ENCODE measurements at regions not wholly inside any gene's neighbourhood (a gene's known extent, or its start where the extent isn't known, plus 50 kb on each side); places are given as distances from the start of the nearest gene placed in this dataset.

DNA sequence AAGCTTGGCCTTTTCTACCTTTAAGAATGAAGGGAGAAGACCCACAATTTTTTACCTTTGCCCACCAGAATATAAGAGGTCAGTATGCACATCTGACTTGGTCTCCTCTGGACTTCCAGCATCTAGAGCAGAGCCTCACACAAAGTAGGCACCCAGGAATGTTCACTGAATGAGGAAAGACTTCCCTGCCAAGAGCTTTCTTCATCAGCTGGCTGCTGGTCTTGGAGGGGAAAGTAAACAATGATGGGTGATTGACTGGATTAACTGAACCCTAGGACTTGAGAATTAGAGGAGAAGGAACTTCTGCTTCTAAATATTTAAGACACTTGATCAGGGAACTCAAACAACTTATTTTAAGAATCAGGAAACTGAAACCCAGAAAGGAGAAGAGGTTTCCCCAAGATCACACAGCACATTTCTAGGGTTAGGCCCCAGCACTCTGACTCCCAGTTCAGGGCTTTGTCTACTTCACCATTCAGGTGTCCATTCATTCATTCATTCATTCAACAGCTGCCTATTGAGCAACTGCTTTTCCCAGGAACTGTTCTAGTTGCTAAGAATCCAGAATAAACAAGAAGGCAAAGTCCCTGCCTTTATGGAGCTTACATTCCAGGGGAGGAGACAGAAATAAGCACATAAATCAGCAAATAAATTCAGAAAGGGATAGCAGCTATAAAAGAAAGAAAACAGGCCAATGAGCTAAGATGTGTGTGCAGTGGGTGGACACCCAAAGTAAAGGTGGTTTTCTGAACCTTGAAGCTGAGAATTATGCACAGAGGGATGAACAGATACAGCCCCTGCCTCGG is 216.9 kb upstream of the LRFN2 start (continued):
- TF ChIP-seq, protein P1, sequence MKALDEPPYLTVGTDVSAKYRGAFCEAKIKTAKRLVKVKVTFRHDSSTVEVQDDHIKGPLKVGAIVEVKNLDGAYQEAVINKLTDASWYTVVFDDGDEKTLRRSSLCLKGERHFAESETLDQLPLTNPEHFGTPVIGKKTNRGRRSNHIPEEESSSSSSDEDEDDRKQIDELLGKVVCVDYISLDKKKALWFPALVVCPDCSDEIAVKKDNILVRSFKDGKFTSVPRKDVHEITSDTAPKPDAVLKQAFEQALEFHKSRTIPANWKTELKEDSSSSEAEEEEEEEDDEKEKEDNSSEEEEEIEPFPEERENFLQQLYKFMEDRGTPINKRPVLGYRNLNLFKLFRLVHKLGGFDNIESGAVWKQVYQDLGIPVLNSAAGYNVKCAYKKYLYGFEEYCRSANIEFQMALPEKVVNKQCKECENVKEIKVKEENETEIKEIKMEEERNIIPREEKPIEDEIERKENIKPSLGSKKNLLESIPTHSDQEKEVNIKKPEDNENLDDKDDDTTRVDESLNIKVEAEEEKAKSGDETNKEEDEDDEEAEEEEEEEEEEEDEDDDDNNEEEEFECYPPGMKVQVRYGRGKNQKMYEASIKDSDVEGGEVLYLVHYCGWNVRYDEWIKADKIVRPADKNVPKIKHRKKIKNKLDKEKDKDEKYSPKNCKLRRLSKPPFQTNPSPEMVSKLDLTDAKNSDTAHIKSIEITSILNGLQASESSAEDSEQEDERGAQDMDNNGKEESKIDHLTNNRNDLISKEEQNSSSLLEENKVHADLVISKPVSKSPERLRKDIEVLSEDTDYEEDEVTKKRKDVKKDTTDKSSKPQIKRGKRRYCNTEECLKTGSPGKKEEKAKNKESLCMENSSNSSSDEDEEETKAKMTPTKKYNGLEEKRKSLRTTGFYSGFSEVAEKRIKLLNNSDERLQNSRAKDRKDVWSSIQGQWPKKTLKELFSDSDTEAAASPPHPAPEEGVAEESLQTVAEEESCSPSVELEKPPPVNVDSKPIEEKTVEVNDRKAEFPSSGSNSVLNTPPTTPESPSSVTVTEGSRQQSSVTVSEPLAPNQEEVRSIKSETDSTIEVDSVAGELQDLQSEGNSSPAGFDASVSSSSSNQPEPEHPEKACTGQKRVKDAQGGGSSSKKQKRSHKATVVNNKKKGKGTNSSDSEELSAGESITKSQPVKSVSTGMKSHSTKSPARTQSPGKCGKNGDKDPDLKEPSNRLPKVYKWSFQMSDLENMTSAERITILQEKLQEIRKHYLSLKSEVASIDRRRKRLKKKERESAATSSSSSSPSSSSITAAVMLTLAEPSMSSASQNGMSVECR (CRISPR knock-in tag; IDR thresholded peaks at IDR 0.05; ENCODE audit: borderline replicate concordance), result no peak
- no peak for TF ChIP-seq NR2C2 (CRISPR knock-in tag; IDR thresholded peaks at IDR 0.05)
- TF ChIP-seq SP1 (CRISPR knock-in tag; conservative IDR thresholded peaks at IDR 0.05), result no peak
- no peak for TF ChIP-seq MYBL2 (CRISPR knock-in tag; IDR thresholded peaks at IDR 0.05)
- TF ChIP-seq, protein P2, sequence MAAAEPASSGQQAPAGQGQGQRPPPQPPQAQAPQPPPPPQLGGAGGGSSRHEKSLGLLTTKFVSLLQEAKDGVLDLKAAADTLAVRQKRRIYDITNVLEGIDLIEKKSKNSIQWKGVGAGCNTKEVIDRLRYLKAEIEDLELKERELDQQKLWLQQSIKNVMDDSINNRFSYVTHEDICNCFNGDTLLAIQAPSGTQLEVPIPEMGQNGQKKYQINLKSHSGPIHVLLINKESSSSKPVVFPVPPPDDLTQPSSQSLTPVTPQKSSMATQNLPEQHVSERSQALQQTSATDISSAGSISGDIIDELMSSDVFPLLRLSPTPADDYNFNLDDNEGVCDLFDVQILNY (CRISPR knock-in tag; IDR thresholded peaks at IDR 0.05), result no peak
- no peak for TF ChIP-seq ZNF121 (CRISPR knock-in tag; IDR thresholded peaks at IDR 0.05)
- TF ChIP-seq ZNF423 (CRISPR knock-in tag; IDR thresholded peaks at IDR 0.05), result no peak
- TF ChIP-seq, protein P3, sequence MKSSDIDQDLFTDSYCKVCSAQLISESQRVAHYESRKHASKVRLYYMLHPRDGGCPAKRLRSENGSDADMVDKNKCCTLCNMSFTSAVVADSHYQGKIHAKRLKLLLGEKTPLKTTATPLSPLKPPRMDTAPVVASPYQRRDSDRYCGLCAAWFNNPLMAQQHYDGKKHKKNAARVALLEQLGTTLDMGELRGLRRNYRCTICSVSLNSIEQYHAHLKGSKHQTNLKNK (CRISPR knock-in tag; IDR thresholded peaks at IDR 0.05), result no peak
- TF ChIP-seq, protein P4, sequence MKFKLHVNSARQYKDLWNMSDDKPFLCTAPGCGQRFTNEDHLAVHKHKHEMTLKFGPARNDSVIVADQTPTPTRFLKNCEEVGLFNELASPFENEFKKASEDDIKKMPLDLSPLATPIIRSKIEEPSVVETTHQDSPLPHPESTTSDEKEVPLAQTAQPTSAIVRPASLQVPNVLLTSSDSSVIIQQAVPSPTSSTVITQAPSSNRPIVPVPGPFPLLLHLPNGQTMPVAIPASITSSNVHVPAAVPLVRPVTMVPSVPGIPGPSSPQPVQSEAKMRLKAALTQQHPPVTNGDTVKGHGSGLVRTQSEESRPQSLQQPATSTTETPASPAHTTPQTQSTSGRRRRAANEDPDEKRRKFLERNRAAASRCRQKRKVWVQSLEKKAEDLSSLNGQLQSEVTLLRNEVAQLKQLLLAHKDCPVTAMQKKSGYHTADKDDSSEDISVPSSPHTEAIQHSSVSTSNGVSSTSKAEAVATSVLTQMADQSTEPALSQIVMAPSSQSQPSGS (CRISPR knock-in tag; IDR thresholded peaks at IDR 0.05; ENCODE audit: borderline replicate concordance, low read depth), result no peak
- TF ChIP-seq OVOL2 (CRISPR knock-in tag; IDR thresholded peaks at IDR 0.05; ENCODE audit: borderline replicate concordance), result no peak
- no peak for TF ChIP-seq EMX1 (CRISPR knock-in tag; IDR thresholded peaks at IDR 0.05)
- no peak for TF ChIP-seq TCF7 (CRISPR knock-in tag; IDR thresholded peaks at IDR 0.05; ENCODE audit: low read depth)
- TF ChIP-seq, protein P5, sequence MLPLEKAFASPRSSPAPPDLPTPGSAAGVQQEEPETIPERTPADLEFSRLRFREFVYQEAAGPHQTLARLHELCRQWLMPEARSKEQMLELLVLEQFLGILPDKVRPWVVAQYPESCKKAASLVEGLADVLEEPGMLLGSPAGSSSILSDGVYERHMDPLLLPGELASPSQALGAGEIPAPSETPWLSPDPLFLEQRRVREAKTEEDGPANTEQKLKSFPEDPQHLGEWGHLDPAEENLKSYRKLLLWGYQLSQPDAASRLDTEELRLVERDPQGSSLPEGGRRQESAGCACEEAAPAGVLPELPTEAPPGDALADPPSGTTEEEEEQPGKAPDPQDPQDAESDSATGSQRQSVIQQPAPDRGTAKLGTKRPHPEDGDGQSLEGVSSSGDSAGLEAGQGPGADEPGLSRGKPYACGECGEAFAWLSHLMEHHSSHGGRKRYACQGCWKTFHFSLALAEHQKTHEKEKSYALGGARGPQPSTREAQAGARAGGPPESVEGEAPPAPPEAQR (CRISPR knock-in tag; IDR thresholded peaks at IDR 0.05), result no peak
- TF ChIP-seq, protein P6, sequence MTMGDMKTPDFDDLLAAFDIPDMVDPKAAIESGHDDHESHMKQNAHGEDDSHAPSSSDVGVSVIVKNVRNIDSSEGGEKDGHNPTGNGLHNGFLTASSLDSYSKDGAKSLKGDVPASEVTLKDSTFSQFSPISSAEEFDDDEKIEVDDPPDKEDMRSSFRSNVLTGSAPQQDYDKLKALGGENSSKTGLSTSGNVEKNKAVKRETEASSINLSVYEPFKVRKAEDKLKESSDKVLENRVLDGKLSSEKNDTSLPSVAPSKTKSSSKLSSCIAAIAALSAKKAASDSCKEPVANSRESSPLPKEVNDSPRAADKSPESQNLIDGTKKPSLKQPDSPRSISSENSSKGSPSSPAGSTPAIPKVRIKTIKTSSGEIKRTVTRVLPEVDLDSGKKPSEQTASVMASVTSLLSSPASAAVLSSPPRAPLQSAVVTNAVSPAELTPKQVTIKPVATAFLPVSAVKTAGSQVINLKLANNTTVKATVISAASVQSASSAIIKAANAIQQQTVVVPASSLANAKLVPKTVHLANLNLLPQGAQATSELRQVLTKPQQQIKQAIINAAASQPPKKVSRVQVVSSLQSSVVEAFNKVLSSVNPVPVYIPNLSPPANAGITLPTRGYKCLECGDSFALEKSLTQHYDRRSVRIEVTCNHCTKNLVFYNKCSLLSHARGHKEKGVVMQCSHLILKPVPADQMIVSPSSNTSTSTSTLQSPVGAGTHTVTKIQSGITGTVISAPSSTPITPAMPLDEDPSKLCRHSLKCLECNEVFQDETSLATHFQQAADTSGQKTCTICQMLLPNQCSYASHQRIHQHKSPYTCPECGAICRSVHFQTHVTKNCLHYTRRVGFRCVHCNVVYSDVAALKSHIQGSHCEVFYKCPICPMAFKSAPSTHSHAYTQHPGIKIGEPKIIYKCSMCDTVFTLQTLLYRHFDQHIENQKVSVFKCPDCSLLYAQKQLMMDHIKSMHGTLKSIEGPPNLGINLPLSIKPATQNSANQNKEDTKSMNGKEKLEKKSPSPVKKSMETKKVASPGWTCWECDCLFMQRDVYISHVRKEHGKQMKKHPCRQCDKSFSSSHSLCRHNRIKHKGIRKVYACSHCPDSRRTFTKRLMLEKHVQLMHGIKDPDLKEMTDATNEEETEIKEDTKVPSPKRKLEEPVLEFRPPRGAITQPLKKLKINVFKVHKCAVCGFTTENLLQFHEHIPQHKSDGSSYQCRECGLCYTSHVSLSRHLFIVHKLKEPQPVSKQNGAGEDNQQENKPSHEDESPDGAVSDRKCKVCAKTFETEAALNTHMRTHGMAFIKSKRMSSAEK (CRISPR knock-in tag; IDR thresholded peaks at IDR 0.05; ENCODE audit: borderline replicate concordance), result no peak
- TF ChIP-seq ZNF671 (CRISPR knock-in tag; IDR thresholded peaks at IDR 0.05), result no peak
- TF ChIP-seq CBFB (CRISPR knock-in tag; IDR thresholded peaks at IDR 0.05; ENCODE audit: low read depth), result no peak
